ENCODE measurements at regions not wholly inside any gene's neighbourhood (a gene's known extent, or its start where the extent isn't known, plus 50 kb on each side); places are given as distances from the start of the nearest gene placed in this dataset.

GRCh38 chr6:94645191-94645590, 932.1 kb upstream of the MANEA start:
- TF ChIP-seq CTCF (IDR thresholded peaks at IDR 0.05 in 8 of 11, conservative IDR thresholded peaks at IDR 0.05 in 3 of 11): no peak
- TF ChIP-seq POLR2A (IDR thresholded peaks at IDR 0.05): no peak
- no peak for TF ChIP-seq POLR2AphosphoS5 (IDR thresholded peaks at IDR 0.05)
- H3K27ac ChIP-seq: no peak overlapping the region
- H3K4me3 ChIP-seq: no peak overlapping the region
- intact Hi-C loops (cut with DNase I; ENCODE audit: low total_unique reads): no loop called here
- no peak for DNase-seq
- no peaks in the 10 kb centered on the region for H3K27me3 ChIP-seq (replicated peaks in 1 of 7)
- no peaks in the 10 kb centered on the region for H3K36me3 ChIP-seq
- no peaks in the 10 kb centered on the region for H3K4me1 ChIP-seq
- H3K9me3 ChIP-seq: no peaks in the 10 kb centered on the region

GRCh38 chr6:94639564-94639963, 937.8 kb upstream of the MANEA start:
- H3K4me3 ChIP-seq: no peak overlapping the region
- DNase-seq: no peak
- no peaks in the 10 kb centered on the region for H3K36me3 ChIP-seq
- no peak for TF ChIP-seq POLR2AphosphoS5 (IDR thresholded peaks at IDR 0.05)
- no peak for TF ChIP-seq POLR2A (IDR thresholded peaks at IDR 0.05)
- TF ChIP-seq CTCF (IDR thresholded peaks at IDR 0.05 in 8 of 11, conservative IDR thresholded peaks at IDR 0.05 in 3 of 11): no peak
- H3K4me1 ChIP-seq: no peaks in the 10 kb centered on the region
- H3K27ac ChIP-seq: no peak overlapping the region
- WGBS, 5 donors: 66 to 100% (median 72%) methylated on average over 1 to 5 of the region's 5 CpGs
- intact Hi-C loops (cut with DNase I; ENCODE audit: low total_unique reads): no loop called here
- H3K27me3 ChIP-seq (replicated peaks in 1 of 7): no peaks in the 10 kb centered on the region
- no peaks in the 10 kb centered on the region for H3K9me3 ChIP-seq

- no peak for DNase-seq
- H3K4me3 ChIP-seq: no peak overlapping the region
- intact Hi-C loops (cut with DNase I; ENCODE audit: low total_unique reads): no loop called here
- H3K4me1 ChIP-seq: no peaks in the 10 kb centered on the region
- H3K27ac ChIP-seq: no peak overlapping the region
- no peaks in the 10 kb centered on the region for H3K36me3 ChIP-seq
- H3K27me3 ChIP-seq (replicated peaks in 1 of 7): no peaks in the 10 kb centered on the region
- H3K9me3 ChIP-seq: no peaks in the 10 kb centered on the region
- WGBS, 5 donors: 38 to 62% (median 40%) methylated on average over 4 of the region's 4 CpGs
- TF ChIP-seq POLR2A (IDR thresholded peaks at IDR 0.05): no peak
- TF ChIP-seq POLR2AphosphoS5 (IDR thresholded peaks at IDR 0.05): no peak
- no peak for TF ChIP-seq CTCF (IDR thresholded peaks at IDR 0.05 in 8 of 11, conservative IDR thresholded peaks at IDR 0.05 in 3 of 11)
These were observed 940.5 kb upstream of the MANEA start for GRCh38 chr6:94636780-94637385.

GRCh38 chr6:94623586-94623985, 953.7 kb upstream of the MANEA start:
- TF ChIP-seq POLR2A (IDR thresholded peaks at IDR 0.05) (no peak), CTCF (IDR thresholded peaks at IDR 0.05 in 8 of 11, conservative IDR thresholded peaks at IDR 0.05 in 3 of 11) (no peak), POLR2AphosphoS5 (IDR thresholded peaks at IDR 0.05) (no peak)
- Histone ChIP-seq H3K27me3 (replicated peaks in 1 of 7) (no peaks in the 10 kb centered on the region), H3K4me1 (no peaks in the 10 kb centered on the region), H3K4me3 (no peak overlapping the region), H3K9me3 (no peaks in the 10 kb centered on the region), H3K36me3 (no peaks in the 10 kb centered on the region), H3K27ac (no peak overlapping the region)
- intact Hi-C loops (cut with DNase I; ENCODE audit: low total_unique reads): no loop called here
- no peak for DNase-seq
